ENCODE measurements at regions not wholly inside any gene's neighbourhood (a gene's known extent, or its start where the extent isn't known, plus 50 kb on each side); places are given as distances from the start of the nearest gene placed in this dataset.

DNA sequence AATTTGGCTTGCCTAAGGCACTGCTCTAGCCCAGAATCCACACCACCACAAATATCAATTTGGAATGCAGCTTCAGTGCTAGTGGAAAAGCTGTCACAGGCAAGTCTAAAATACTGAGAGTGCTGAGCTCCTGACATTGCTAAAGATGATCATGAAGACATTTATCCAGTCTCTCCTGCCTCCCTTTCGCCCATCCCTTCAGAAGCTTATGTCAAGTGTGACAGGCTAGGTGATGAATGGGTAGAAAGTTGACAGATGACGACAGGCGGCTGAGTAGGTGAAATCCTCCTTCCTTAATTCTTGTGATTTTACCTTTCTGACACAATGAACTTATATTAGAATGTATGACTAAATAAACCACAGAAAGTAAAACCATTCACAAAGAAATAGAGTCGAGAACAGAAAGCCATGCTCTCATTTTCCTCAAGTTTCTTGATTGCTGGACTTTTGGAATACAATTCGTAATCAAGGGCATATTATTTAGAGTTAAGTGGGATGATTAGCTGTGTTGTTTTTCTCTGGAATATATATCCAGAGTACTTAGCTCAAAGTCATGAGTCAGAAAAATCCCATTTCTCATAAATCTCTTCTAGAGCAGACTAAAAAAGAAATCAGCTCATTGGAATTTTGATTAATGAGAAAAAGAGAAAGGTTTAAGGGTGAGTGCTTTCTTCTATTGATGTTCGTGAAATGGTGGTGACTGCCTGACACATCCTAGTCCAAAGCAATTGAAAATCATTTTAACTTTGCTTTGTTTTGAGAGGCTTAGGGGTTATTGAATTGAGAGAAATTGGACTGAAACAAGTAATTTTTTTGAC is 1228.2 kb upstream of the CITED2 start:
- no peak for DNase-seq (ENCODE audit: low spot score)

DNA sequence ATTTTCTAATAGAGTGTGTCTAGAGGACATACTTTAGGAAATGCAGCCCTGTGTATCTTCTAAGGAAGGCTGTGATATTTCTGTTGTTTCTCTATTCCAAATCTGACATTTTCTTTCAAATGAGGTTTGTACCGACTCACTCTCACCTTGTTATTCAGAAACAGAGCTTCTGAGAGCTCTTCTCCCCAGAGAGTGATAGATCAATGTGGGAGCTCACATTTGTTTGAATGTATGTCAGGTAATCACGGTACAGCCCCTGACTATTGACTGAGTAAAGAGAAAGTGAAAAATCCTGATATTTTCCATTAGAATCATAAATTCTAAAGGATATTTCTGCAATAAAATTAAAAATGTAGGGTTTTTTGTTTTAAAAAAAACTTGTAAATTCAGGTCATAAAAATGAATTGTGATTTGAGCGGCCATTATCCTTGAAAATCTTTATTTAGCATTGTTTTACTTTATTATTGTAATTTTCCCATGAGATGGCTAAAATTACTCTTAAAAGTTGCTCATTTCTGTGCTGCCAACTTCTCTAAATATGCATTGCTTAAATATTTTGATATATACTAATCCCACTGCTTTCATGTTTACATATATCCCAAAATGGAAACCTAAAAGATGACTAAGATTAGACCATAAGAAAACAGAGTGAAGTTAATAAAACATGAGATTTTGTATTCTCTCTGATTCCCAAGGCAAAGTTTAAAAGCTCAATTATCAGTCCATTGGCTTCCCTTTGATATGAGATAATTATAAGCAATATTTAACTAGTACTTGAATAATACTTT is 1226.8 kb upstream of the CITED2 start:
- DNase-seq (ENCODE audit: low spot score) = no peak

DNA sequence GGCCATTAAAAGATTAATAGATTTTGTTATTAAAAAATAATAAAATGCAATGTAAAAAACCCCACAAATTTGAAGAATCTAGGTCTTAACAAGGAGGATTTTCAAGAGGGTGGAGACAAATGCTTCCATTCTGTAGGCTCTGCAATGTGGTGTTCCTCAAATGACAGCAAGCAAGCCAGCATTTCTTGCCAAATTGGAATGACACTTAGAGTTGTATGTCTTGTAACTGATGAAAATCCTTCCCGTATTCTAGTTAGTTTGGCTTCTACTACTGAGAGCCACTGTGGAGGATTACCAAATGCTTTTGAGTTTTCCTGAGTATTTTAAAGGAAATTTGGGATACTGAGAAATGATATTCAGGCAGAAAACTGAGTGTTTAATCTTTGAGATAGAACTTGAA is 1225.5 kb upstream of the CITED2 start:
- no peak for DNase-seq (ENCODE audit: low spot score)

DNA sequence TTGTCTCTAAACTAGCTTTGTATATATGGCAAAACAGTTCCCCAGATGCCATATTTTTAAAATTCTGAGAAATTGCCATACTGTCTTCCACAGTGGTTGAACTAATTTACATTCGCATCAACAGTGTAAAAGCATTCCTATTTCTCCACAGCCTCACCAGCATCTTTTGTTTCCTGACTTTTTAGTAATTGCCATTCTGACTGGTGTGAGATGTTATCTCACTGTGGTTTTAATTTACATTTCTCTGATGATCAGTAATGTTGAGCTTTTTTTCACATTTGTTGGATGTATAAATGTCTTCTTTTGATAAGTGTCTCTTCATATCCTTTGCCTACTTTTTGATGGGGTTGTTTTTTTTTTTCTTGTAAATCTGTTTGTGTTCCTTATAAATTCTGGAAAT is 1222.7 kb upstream of the CITED2 start:
- DNase-seq (ENCODE audit: low spot score) = no peak

DNA sequence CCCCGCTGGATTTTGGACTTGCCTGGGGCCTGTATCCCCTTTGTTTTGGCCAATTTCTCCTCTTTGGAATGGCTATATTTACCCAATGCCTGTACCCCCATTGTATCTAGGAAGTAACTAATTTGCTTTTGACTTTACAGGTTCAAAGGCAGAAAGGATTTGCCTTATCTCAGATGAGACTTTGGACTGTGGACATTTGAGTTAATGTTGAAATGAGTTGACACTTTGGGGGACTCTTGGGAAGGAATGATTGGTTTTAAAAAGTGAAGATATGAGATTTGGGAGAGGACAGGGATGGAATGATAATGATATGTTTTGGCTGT is 1220.3 kb upstream of the CITED2 start:
- DNase-seq (ENCODE audit: low spot score) = no peak

DNA sequence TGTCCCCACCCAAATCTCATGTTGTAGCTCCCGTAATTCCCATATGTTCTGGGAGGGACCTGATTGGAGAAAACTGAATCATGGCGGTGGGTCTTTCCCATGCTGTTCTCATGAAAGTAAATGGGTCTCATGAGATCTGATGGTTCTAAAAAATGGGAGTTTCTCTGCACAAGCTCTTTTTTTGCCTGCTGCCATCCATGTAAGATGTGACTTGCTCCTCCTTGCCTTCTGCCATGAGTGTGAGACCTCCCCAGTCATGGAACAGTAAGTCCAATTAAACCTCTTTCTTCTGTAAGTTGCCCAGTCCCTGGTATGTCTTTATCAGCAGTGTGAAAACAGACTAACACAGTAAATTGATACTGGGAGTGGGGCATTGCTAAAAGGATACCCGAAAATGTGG is 1218.4 kb upstream of the CITED2 start:
- DNase-seq (ENCODE audit: low spot score) = no peak

DNA sequence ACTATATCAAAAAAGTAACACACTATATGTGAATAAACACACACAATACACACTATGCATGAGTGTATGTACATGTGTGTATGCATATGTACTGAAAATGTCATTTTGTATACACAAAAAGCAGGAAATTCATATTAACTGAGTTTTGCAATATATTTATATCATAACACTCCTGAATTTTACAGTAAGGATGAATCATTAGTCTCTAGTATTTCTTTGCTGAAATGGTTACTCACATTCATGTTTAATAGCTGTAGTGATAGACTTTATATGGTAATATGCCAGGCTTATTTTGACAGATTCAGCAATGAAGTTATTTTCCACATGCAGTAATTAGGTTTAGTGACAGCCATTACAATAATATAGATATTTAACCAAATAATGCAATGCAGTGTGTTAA is 1216.2 kb upstream of the CITED2 start:
- no peak for DNase-seq (ENCODE audit: low spot score)

DNA sequence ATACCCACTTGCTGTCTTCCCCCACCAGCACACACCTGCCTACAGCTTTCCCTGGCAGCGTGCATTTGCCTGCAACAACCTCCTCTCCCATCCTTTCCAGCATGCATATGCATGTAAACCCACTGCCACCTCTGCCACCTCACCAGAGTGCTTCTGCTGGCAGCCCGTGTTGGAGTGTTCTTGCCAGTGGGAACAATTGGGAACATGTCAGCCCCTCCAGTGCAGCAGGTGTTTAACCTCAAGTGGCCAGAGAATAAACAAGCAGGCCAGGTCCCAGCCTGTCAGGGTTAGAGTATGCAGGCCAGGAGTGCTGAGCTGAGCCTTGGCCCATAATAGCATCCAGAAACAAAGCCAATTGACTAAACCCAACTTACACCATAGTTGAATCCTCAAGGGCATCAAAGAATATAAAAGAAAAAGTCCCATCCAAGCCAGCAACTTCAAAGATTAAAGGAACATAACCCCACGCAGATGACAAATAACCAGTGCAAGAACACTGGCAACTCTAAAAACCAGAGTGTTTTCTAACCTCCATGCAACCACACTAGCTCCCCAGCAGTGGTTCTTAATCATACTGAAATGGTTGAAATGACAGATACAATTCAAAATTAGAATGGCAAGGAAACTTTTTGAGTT is 1212.1 kb upstream of the CITED2 start:
- DNase-seq (ENCODE audit: low spot score) = no peak

DNA sequence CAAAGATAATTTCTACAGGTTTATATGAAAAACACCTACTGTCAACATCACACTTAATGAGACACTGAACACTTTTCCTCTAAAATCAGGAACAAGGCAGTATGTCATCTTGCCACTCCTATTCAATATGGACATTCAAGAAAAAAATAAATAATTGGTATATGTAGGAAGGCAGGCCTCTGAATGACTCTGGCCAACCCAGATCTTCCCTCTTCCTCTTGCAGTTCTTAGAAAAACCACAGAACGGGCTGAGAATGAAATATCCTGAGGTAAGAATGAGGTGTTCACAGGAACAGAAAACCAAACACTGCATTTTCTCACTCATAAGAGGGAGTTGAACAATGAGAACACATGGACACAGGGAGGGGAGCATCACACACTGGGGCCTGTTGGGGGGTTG is 1207.2 kb upstream of the CITED2 start:
- no peak for DNase-seq (ENCODE audit: low spot score)

GRCh38 chr6:140579918-140580317 is 1205.5 kb upstream of the CITED2 start:
- peak; percentile 8 for DNase-seq (ENCODE audit: low spot score)

DNA sequence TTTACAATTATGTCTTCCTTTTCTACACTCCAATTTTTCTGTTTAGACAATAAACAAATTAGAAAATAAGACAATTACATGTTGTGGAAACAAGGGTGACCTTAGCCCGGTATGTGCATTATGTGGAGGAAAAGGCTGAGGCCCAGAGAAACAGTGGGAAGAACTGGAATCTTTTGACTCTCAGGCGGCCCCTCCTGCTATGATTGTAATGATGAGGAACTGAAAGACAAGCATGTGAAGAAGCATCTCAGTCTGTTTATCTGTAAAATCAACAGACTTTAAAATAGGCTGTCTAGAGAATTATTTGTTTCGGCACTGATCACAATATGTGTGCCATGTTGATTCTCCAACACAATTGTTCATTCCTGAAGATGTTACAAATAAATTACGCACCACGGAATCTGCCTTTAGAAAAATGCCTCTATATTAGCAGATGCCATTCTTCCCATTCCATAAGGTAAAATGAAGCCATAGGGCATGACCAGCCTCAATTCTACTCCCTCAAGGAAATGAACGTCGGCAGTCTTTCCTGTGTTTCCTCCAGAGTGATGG is 1201.6 kb upstream of the CITED2 start:
- DNase-seq (ENCODE audit: low spot score) = no peak

- no peak for DNase-seq (ENCODE audit: low spot score)
Observed at GRCh38 chr6:140572867-140573266, 1198.4 kb upstream of the CITED2 start.

GRCh38 chr6:140572129-140572528 is 1197.7 kb upstream of the CITED2 start:
- DNase-seq (ENCODE audit: low spot score) = peak; percentile 78

DNA sequence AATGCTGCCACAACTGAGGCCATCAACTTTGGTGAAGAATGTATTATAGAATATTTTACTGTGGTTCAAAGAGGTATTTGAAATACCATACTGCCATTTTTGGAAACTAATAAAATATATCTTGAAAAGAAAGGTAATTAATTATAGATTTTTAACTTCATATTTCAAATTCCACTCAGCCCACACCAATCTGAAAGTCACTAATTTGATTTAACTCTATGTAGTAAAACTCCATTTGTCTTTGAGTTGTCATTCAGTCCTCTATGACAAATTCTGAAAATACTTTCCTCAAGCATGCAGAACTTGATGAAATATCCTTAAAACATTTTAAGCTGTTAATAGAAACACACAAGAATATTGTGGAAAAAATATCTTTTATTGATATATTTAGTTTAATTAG is 1196.7 kb upstream of the CITED2 start:
- no peak for DNase-seq (ENCODE audit: low spot score)

DNA sequence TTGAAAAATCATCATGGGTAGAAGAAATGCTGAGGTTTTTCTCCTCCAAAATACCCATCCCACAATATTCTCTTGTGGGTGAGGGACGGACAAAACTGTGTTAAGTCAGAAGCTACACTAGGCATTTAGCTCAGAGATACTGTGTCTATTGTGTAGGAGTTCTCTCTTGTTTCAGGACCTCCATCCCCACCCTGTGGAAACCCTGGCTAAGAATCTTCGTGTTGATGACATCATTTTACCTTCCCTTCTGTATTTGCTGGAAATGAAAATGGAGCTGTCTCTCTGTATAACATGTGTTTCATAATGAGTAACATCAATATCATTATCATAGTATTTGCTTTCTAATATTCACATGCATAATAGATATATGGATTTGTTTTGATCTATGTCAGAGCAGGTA is 1193.0 kb upstream of the CITED2 start:
- no peak for DNase-seq (ENCODE audit: low spot score)

GRCh38 chr6:140566781-140567277 is 1192.4 kb upstream of the CITED2 start:
- peak; percentile 18 for DNase-seq (ENCODE audit: low spot score)

DNA sequence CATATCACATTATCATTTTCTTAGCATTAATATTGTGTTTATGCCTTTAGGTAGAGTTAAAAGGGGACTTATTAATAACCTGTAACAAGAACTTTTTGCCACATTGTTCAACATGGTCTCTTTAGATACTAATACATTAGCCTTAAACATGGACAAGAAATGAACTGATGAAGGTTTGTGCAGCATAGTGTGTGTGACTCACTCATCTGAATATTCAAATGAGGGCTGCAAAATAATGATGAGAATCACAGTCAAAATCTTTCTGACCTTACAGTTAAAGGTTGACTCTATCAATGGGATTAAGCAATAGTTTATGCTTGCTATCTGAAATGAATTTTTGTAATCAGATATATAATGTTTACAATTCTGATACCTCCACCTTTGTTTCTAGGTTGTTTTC is 1189.3 kb upstream of the CITED2 start:
- no peak for DNase-seq (ENCODE audit: low spot score)

DNA sequence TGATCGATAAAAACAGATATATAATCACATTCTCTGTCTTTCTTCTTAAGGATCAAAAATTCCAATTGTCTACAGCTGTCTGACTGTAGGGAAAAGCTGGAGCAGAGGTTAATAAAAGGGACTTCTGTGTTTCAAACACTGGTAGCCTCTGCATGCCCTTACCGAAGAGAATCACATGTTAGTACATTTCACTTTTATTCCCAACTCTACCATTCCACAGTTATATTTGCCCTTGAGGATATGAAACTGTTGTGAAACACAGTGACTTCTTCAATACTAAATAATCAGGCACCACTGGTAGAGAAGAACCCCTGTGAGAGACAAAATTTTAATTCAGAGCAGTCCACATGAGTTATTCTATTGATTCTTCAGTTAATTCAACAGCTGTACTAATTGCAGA is 1187.3 kb upstream of the CITED2 start:
- DNase-seq (ENCODE audit: low spot score) = no peak

DNA sequence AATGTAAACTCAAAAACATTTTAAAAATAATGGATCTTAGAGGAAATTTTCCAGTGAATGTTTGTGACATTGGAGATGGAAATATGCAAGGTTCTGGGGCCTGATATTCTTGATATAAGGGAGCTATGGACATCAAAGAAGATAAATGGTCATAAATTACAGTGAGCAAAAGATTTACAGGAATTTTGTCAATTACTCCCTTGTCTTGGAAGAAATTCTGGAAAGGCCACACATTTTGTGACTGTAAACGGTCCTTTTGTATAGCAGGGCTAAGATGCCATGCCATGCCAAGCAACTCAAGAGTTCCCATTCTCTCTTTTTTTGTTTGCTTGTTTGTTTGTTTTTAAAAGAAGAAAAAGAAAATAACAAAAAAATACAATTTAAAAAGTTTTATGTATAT is 1186.2 kb upstream of the CITED2 start:
- DNase-seq (ENCODE audit: low spot score) = no peak

- no peak for DNase-seq (ENCODE audit: low spot score)
Observed at GRCh38 chr6:140559458-140559857, 1185.0 kb upstream of the CITED2 start.

GRCh38 chr6:140554421-140554820 is 1180.0 kb upstream of the CITED2 start:
- no peak for DNase-seq (ENCODE audit: low spot score)

- DNase-seq (ENCODE audit: low spot score) = no peak
Observed at GRCh38 chr6:140548366-140548765, 1173.9 kb upstream of the CITED2 start.

All from umbilical cord (tissue), 1 donor.